Type B pancreatic cell (in vitro differentiated cells): ENCODE measurements at regions not wholly inside any gene's neighbourhood (a gene's known extent, or its start where the extent isn't known, plus 50 kb on each side); places are given as distances from the start of the nearest gene placed in this dataset.

ENCODE experiments used
- DNase-seq: peaks from one replicate; pipeline ENCODE4 v3.0.0; 2021; ENCODE audit warnings: mixed read lengths; ENCODE audit not compliant: unreplicated experiment; ENCODE audit errors: extremely low spot score
- H3K27ac Mint-ChIP-seq: 2 replicates; pipeline ENCODE4 v1.8.0; 2021; ENCODE audit warnings: mild to moderate bottlenecking, mixed read lengths
- H3K27me3 Mint-ChIP-seq: 2 replicates; pipeline ENCODE4 v1.8.0; 2021; ENCODE audit warnings: mixed read lengths
- H3K36me3 Mint-ChIP-seq: 2 replicates; pipeline ENCODE4 v1.8.0; 2021; ENCODE audit warnings: mixed read lengths
- H3K4me1 Mint-ChIP-seq: one replicate; pipeline ENCODE4 v1.8.0; 2021; ENCODE audit warnings: mixed read lengths; ENCODE audit not compliant: unreplicated experiment
- H3K4me3 Mint-ChIP-seq: 2 replicates; pipeline ENCODE4 v1.8.0; 2021; ENCODE audit warnings: mild to moderate bottlenecking, mixed read lengths
- H3K9me3 Mint-ChIP-seq: 2 replicates; pipeline ENCODE4 v1.8.0; 2021; ENCODE audit warnings: mixed read lengths
- CTCF ChIP-seq: fragments of 200-600 bp; sonication (generic); conservative IDR thresholded peaks from 2 replicates; pipeline ENCODE4 v1.5.0; 2021; ENCODE audit warnings: antibody characterized with exemption, mild to moderate bottlenecking

GRCh38 chr12:105945880-105946279 lies 192.9 kb downstream of the NUAK1 start:
- H3K9me3 Mint-ChIP-seq: peaks cover 5% of the 10 kb centered on the region
- H3K36me3 Mint-ChIP-seq: no peaks in the 10 kb centered on the region
- H3K27me3 Mint-ChIP-seq: peaks cover 3% of the 10 kb centered on the region
- no peak for TF ChIP-seq CTCF
- H3K27ac Mint-ChIP-seq: no peak overlapping the region
- H3K4me1 Mint-ChIP-seq: no peaks in the 10 kb centered on the region
- H3K4me3 Mint-ChIP-seq: no peak overlapping the region
- no peak for DNase-seq

DNA sequence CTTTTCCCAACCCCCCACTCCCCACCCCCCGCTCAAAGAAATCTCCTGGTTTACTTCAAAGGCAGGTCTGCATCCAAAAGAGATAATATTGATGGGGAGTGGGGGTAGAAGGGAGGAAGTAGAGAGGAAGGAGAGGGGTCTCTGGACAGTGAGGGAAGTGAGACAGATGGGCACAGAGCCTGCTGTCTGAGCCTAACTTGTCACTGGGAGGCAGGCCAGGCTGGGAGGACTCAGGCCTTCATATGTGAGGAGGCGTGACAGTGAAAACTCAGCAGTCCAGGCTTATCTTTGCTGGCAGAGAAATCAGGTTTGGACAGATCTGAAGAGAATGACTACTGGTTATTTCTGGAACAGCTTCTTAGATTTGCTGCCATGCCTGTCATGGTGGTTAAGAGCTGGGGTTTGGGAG lies 192.3 kb downstream of the NUAK1 start:
- DNase-seq: no peak
- Mint-ChIP-seq H3K36me3 (no peaks in the 10 kb centered on the region), H3K9me3 (peaks cover 5% of the 10 kb centered on the region), H3K4me3 (no peak overlapping the region), H3K4me1 (no peaks in the 10 kb centered on the region), H3K27me3 (peaks cover 3% of the 10 kb centered on the region), H3K27ac (no peak overlapping the region)
- TF ChIP-seq CTCF: no peak

- Mint-ChIP-seq H3K27ac (no peak overlapping the region), H3K4me1 (no peaks in the 10 kb centered on the region)
Measured at GRCh38 chr12:105947906-105948305, 190.8 kb downstream of the NUAK1 start.

DNA sequence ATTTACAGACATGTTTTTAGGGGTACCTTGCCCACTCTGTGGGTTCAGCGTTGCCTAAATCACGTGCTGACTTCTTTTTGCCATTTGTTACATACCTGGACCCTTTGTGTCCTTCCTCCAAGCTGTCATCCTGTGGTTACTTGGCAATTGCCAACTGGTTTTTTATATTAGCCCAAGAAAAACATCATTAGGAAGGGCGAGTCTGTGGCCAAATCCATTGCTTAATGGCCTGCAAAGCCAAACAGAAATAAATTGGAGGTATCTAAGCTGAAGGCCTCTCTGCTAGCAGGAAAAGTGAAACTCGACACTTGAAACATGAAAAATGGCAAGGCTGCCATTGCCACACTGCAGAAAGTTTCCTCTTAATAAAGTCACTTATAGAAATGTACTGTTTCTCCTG lies 190.4 kb downstream of the NUAK1 start:
- Mint-ChIP-seq H3K4me1 (no peaks in the 10 kb centered on the region), H3K27ac (no peak overlapping the region), H3K27me3 (peaks cover 3% of the 10 kb centered on the region), H3K4me3 (no peak overlapping the region), H3K36me3 (no peaks in the 10 kb centered on the region), H3K9me3 (peaks cover 5% of the 10 kb centered on the region)
- no peak for TF ChIP-seq CTCF
- DNase-seq: no peak

More at GRCh38 chr12:105947906-105948305, 190.8 kb downstream of the NUAK1 start:
- Mint-ChIP-seq H3K36me3 (no peaks in the 10 kb centered on the region), H3K27me3 (peaks cover 3% of the 10 kb centered on the region), H3K9me3 (peaks cover 5% of the 10 kb centered on the region), H3K4me3 (no peak overlapping the region)
- TF ChIP-seq CTCF: no peak
- no peak for DNase-seq

- no peaks in the 10 kb centered on the region for H3K36me3 Mint-ChIP-seq
- TF ChIP-seq CTCF: no peak
- peaks cover 3% of the 10 kb centered on the region for H3K27me3 Mint-ChIP-seq
- H3K9me3 Mint-ChIP-seq: peaks cover 5% of the 10 kb centered on the region
- H3K4me1 Mint-ChIP-seq: no peaks in the 10 kb centered on the region
- no peak overlapping the region for H3K27ac Mint-ChIP-seq
- no peak overlapping the region for H3K4me3 Mint-ChIP-seq
- no peak for DNase-seq
Measured at GRCh38 chr12:105949391-105949790, 189.4 kb downstream of the NUAK1 start.

GRCh38 chr12:105951732-105952131 lies 187.0 kb downstream of the NUAK1 start:
- peaks cover 6% of the 10 kb centered on the region for H3K27me3 Mint-ChIP-seq
- no peak overlapping the region for H3K27ac Mint-ChIP-seq
- no peak for DNase-seq
- peaks cover 5% of the 10 kb centered on the region for H3K9me3 Mint-ChIP-seq
- no peak overlapping the region for H3K4me3 Mint-ChIP-seq
- H3K4me1 Mint-ChIP-seq: peaks cover 9% of the 10 kb centered on the region
- H3K36me3 Mint-ChIP-seq: no peaks in the 10 kb centered on the region
- no peak for TF ChIP-seq CTCF
